Astrocyte (in vitro differentiated cells and primary cell): ENCODE measurements at regions not wholly inside any gene's neighbourhood (a gene's known extent, or its start where the extent isn't known, plus 50 kb on each side); places are given as distances from the start of the nearest gene placed in this dataset.

Source experiments
- DNase-seq: peaks from one replicate; pipeline ENCODE4 v3.0.0-alpha.2; 2010; ENCODE audit warnings: low read depth
- FAIRE-seq: peaks from 2 replicates; lab custom pipeline; 2011; peaks lifted over from hg19 to GRCh38; lab: Jason Lieb, UNC
- H2AFZ ChIP-seq: 2 replicates; pipeline ENCODE4 v1.6.0; 2012; ENCODE audit warnings: low read depth, low read length, inconsistent platforms
- H3K27ac ChIP-seq: 2 replicates; pipeline ENCODE4 v1.5.1; 2011; ENCODE audit warnings: low read depth, low read length, inconsistent platforms
- H3K27me3 ChIP-seq: 2 replicates; pipeline ENCODE4 v1.6.0; 2011; ENCODE audit warnings: low read length, inconsistent platforms; ENCODE audit not compliant: insufficient read depth
- H3K36me3 ChIP-seq: 2 replicates; pipeline ENCODE4 v1.5.1; 2011; ENCODE audit warnings: low read length, inconsistent platforms; ENCODE audit not compliant: insufficient read depth
- H3K4me1 ChIP-seq: 2 replicates; pipeline ENCODE4 v1.5.1; 2011; ENCODE audit warnings: low read length, inconsistent platforms; ENCODE audit not compliant: insufficient read depth
- H3K4me2 ChIP-seq: 2 replicates; pipeline ENCODE4 v1.6.0; 2012; ENCODE audit warnings: low read length, inconsistent platforms
- H3K4me3 ChIP-seq: 2 replicates; pipeline ENCODE4 v1.5.1; 2011; ENCODE audit warnings: low read depth, mild to moderate bottlenecking, low read length, inconsistent platforms; ENCODE audit not compliant: insufficient read depth
- H3K79me2 ChIP-seq: 2 replicates; pipeline ENCODE4 v1.6.0; 2012; ENCODE audit warnings: mild to moderate bottlenecking, low read length, inconsistent platforms; ENCODE audit not compliant: insufficient read depth
- H3K9ac ChIP-seq: 2 replicates; pipeline ENCODE4 v1.6.0; 2012; ENCODE audit warnings: mild to moderate bottlenecking, low read length, inconsistent platforms
- H3K9me3 ChIP-seq: 2 replicates; pipeline ENCODE4 v1.5.1; 2012; ENCODE audit warnings: low read depth, mild to moderate bottlenecking, low read length, inconsistent platforms; ENCODE audit not compliant: insufficient read depth
- H4K20me1 ChIP-seq: 2 replicates; pipeline ENCODE4 v1.6.0; 2012; ENCODE audit warnings: low read length, inconsistent platforms; ENCODE audit not compliant: insufficient read depth
- H3K27ac Mint-ChIP-seq: one replicate; pipeline ENCODE4 v1.8.0; 2021; ENCODE audit warnings: mild to moderate bottlenecking, mixed read lengths; ENCODE audit not compliant: unreplicated experiment
- H3K27me3 Mint-ChIP-seq: one replicate; pipeline ENCODE4 v1.8.0; 2021; ENCODE audit warnings: low read depth, mixed read lengths; ENCODE audit not compliant: unreplicated experiment
- H3K36me3 Mint-ChIP-seq: one replicate; pipeline ENCODE4 v1.8.0; 2021; ENCODE audit warnings: low read depth, mixed read lengths; ENCODE audit not compliant: unreplicated experiment
- H3K4me1 Mint-ChIP-seq: one replicate; pipeline ENCODE4 v1.8.0; 2021; ENCODE audit warnings: low read depth, mixed read lengths; ENCODE audit not compliant: unreplicated experiment
- H3K4me3 Mint-ChIP-seq: one replicate; pipeline ENCODE4 v1.8.0; 2021; ENCODE audit warnings: mild to moderate bottlenecking, moderate library complexity, mixed read lengths; ENCODE audit not compliant: unreplicated experiment
- H3K9me3 Mint-ChIP-seq: one replicate; pipeline ENCODE4 v1.8.0; 2021; ENCODE audit warnings: mild to moderate bottlenecking, mixed read lengths; ENCODE audit not compliant: unreplicated experiment
- EZH2 ChIP-seq: IDR thresholded peaks from 2 replicates; pipeline ENCODE4 v1.6.1; 2012; ENCODE audit warnings: mild to moderate bottlenecking, low read length, inconsistent platforms; ENCODE audit not compliant: insufficient read depth
- TF ChIP-seq, protein P1 (sequence below): IDR thresholded peaks from 2 replicates; pipeline ENCODE4 v1.5.1; 2011; ENCODE audit warnings: low read depth, mild to moderate bottlenecking, inconsistent platforms, low read length, moderate library complexity; ENCODE audit not compliant: insufficient read depth

DNA sequence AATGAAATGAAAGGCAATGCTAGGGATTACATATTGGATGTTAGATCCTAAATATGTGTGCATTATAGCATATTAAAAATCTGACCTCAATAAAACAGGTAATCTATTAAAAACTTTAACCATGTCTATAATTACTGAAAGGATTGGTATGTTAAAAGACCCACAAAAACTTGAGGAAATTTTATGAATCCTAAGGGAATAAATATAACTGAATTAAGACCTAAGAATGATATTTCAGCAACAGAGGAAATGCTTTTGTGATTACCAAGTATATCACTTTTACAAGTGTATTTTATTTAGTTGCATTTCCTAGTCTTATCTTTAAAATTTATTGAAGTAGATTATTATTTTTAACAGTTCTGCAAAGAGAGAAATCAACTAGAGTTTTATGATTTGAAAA lies 571.5 kb downstream of the HDGFL1 start:
- Mint-ChIP-seq H3K36me3 (no peaks in the 10 kb centered on the region), H3K27ac (no peak overlapping the region), H3K27me3 (no peaks in the 10 kb centered on the region), H3K4me3 (no peak overlapping the region), H3K4me1 (peaks cover 2% of the 10 kb centered on the region), H3K9me3 (peaks cover 6% of the 10 kb centered on the region)
- TF ChIP-seq, protein P1, sequence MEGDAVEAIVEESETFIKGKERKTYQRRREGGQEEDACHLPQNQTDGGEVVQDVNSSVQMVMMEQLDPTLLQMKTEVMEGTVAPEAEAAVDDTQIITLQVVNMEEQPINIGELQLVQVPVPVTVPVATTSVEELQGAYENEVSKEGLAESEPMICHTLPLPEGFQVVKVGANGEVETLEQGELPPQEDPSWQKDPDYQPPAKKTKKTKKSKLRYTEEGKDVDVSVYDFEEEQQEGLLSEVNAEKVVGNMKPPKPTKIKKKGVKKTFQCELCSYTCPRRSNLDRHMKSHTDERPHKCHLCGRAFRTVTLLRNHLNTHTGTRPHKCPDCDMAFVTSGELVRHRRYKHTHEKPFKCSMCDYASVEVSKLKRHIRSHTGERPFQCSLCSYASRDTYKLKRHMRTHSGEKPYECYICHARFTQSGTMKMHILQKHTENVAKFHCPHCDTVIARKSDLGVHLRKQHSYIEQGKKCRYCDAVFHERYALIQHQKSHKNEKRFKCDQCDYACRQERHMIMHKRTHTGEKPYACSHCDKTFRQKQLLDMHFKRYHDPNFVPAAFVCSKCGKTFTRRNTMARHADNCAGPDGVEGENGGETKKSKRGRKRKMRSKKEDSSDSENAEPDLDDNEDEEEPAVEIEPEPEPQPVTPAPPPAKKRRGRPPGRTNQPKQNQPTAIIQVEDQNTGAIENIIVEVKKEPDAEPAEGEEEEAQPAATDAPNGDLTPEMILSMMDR: no peak
- TF ChIP-seq EZH2: no peak
- peak; percentile 3 for DNase-seq
- Histone ChIP-seq H3K9me3 (no peaks in the 10 kb centered on the region), H2AFZ (no peak overlapping the region), H3K27me3 (no peaks in the 10 kb centered on the region), H3K4me1 (no peaks in the 10 kb centered on the region), H3K9ac (no peak overlapping the region), H3K4me3 (no peak overlapping the region), H3K79me2 (no peaks in the 10 kb centered on the region), H3K36me3 (no peaks in the 10 kb centered on the region), H3K27ac (no peak overlapping the region), H4K20me1 (no peaks in the 10 kb centered on the region), H3K4me2 (no peak overlapping the region)
- no peak for FAIRE-seq

DNA sequence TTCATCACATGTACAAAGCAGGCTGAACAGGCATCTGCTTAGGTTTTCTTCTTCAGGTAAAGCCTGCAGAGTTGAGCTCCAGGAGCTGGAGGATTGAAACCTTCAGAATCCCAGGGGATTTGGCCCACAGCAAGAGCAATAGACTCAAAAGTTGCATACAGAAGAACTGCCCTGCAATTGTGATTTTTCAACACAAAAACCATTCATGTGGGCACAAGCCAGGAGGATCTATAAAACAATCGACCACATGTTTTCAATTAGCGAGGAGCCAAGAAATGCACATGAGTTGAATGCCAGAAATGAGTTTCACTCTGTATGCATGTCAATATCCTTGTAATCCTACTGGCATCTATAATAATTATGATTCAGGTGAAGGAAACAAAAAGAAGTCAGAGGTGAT lies 576.4 kb downstream of the HDGFL1 start:
- Histone ChIP-seq H2AFZ (no peak overlapping the region), H3K27me3 (no peaks in the 10 kb centered on the region), H3K9ac (no peak overlapping the region), H3K4me2 (peak overlapping the region; percentile 9), H3K4me3 (no peak overlapping the region), H3K4me1 (no peaks in the 10 kb centered on the region), H3K36me3 (no peaks in the 10 kb centered on the region), H4K20me1 (no peaks in the 10 kb centered on the region), H3K79me2 (no peaks in the 10 kb centered on the region), H3K9me3 (no peaks in the 10 kb centered on the region), H3K27ac (no peak overlapping the region)
- no peak overlapping the region for H3K4me3 Mint-ChIP-seq
- H3K27ac Mint-ChIP-seq: no peak overlapping the region
- no peaks in the 10 kb centered on the region for H3K36me3 Mint-ChIP-seq
- TF ChIP-seq, protein P1: no peak
- TF ChIP-seq EZH2: no peak
- H3K9me3 Mint-ChIP-seq: no peaks in the 10 kb centered on the region
- no peak for FAIRE-seq
- no peaks in the 10 kb centered on the region for H3K4me1 Mint-ChIP-seq
- DNase-seq: peak; percentile 22
- H3K27me3 Mint-ChIP-seq: no peaks in the 10 kb centered on the region

GRCh38 chr6:23154159-23154558 lies 584.8 kb downstream of the HDGFL1 start:
- no peak overlapping the region for H3K4me2 ChIP-seq
- no peaks in the 10 kb centered on the region for H3K27me3 ChIP-seq
- Mint-ChIP-seq H3K4me3 (no peak overlapping the region), H3K27ac (no peak overlapping the region), H3K9me3 (peaks cover 6% of the 10 kb centered on the region), H3K27me3 (no peaks in the 10 kb centered on the region), H3K4me1 (no peaks in the 10 kb centered on the region), H3K36me3 (no peaks in the 10 kb centered on the region)
- no peaks in the 10 kb centered on the region for H3K36me3 ChIP-seq
- no peak overlapping the region for H2AFZ ChIP-seq
- H3K27ac ChIP-seq: no peak overlapping the region
- no peak for TF ChIP-seq EZH2
- TF ChIP-seq, protein P1: no peak
- no peak for FAIRE-seq
- no peaks in the 10 kb centered on the region for H3K9me3 ChIP-seq
- H3K4me1 ChIP-seq: no peaks in the 10 kb centered on the region
- DNase-seq: no peak
- H4K20me1 ChIP-seq: no peaks in the 10 kb centered on the region
- H3K9ac ChIP-seq: no peak overlapping the region
- H3K79me2 ChIP-seq: no peaks in the 10 kb centered on the region
- no peak overlapping the region for H3K4me3 ChIP-seq
